ENCODE measurements at regions not wholly inside any gene's neighbourhood (a gene's known extent, or its start where the extent isn't known, plus 50 kb on each side); places are given as distances from the start of the nearest gene placed in this dataset.

GRCh38 chr2:173664513-173664910, 300.7 kb downstream of the SP3 start:
- TF ChIP-seq CTCF (IDR thresholded peaks at IDR 0.05) (no peak), EZH2 (IDR thresholded peaks at IDR 0.05) (no peak)

Measured in neural progenitor cell (in vitro differentiated cells).